Ishikawa (cell line): ENCODE measurements at regions not wholly inside any gene's neighbourhood (a gene's known extent, or its start where the extent isn't known, plus 50 kb on each side); places are given as distances from the start of the nearest gene placed in this dataset.

ENCODE experiments used
- CEBPB ChIP-seq: IDR thresholded peaks from 2 replicates; pipeline ENCODE4 v1.6.1; 2012
- CREB1 ChIP-seq: IDR thresholded peaks from 2 replicates; pipeline ENCODE4 v1.6.1; 2012; ENCODE audit warnings: low read depth
- EGR1 ChIP-seq: IDR thresholded peaks from 2 replicates; pipeline ENCODE4 v1.6.1; 2012
- EP300 ChIP-seq: IDR thresholded peaks from 2 replicates; pipeline ENCODE4 v1.6.1; 2012; ENCODE audit warnings: borderline replicate concordance
- FOXM1 ChIP-seq: IDR thresholded peaks from 2 replicates; pipeline ENCODE4 v1.6.1; 2012; ENCODE audit warnings: low read depth, borderline replicate concordance
- NFIC ChIP-seq: IDR thresholded peaks from 2 replicates; pipeline ENCODE4 v1.6.1; 2012
- RAD21 ChIP-seq: IDR thresholded peaks from 2 replicates; pipeline ENCODE4 v1.6.1; 2012; ENCODE audit warnings: low read depth
- REST ChIP-seq: IDR thresholded peaks from 2 replicates; pipeline ENCODE4 v1.6.1; 2012; ENCODE audit warnings: low read depth, mild to moderate bottlenecking
- TAF1 ChIP-seq: IDR thresholded peaks from 2 replicates; pipeline ENCODE4 v1.6.1; 2012; ENCODE audit warnings: low read depth, mild to moderate bottlenecking
- TCF12 ChIP-seq: IDR thresholded peaks from 2 replicates; pipeline ENCODE4 v1.6.1; 2012; ENCODE audit warnings: low read depth
- TEAD4 ChIP-seq: IDR thresholded peaks from 2 replicates; pipeline ENCODE4 v1.6.1; 2012
- YY1 ChIP-seq: IDR thresholded peaks from 2 replicates; pipeline ENCODE4 v1.6.1; 2012; ENCODE audit warnings: low read depth
- ZBTB7A ChIP-seq: IDR thresholded peaks from 2 replicates; pipeline ENCODE4 v1.6.1; 2012; ENCODE audit warnings: low read depth
- TF ChIP-seq, protein P1 (sequence below): IDR thresholded peaks from 2 replicates; pipeline ENCODE4 v1.6.1; 2012
- TF ChIP-seq, protein P2 (sequence below): IDR thresholded peaks from 2 replicates; pipeline ENCODE4 v1.6.1; 2012

DNA sequence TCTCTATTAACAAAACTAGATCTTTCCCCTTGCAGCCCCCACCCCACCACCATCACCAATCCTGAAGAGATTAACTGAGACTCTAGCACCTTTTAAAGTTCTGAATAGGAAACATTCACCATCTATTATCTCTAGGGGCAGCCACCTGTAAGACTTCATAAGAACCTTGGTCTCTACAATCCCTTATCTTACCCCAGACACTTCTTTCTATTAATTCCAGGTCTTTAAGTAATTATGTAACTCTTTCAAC is 180.2 kb upstream of the FBXL17 start:
- TF ChIP-seq FOXM1, result no peak
- TF ChIP-seq, protein P1, sequence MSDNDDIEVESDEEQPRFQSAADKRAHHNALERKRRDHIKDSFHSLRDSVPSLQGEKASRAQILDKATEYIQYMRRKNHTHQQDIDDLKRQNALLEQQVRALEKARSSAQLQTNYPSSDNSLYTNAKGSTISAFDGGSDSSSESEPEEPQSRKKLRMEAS, result no peak
- TF ChIP-seq EP300, result no peak
- TF ChIP-seq CREB1, result no peak

DNA sequence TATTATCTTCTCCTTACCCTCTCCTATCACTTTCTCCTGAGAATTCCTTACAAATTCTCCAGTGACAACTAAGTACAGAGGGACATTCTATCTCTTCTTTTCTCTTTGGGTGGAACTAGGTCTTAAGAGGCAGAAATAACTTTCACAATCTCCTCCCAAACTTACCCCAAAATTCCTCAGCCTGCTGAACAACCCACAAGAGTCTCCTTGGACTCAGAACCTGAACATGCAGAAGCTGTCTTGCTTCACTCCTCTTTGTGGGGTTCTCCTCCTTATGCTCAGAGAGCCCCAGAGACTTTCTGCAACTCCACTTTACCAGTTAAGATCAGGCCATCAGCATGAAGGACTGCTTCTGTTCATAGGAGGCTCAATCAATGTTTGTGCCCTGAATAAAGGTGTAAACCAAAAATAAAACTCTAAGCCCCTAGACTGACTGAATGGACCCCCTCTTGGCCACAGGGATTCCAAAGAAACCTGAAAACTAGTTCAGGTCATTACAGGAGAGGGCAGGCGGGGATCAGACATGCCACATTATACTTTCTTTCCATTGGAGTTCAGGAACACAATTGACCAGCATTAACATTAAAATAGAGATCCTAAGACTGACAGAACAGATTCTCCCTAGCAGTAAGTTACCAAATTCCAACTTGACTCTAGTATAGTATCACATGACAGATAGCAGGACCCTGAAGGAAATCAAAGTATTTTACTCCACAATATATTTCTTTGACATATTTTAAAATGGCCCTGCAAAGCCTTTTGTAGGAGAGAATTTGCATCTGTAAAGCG is 179.7 kb upstream of the FBXL17 start:
- TF ChIP-seq REST (no peak), TEAD4 (no peak), FOXM1 (no peak)

GRCh38 chr5:108560581-108560980 is 178.7 kb upstream of the FBXL17 start:
- no peak for TF ChIP-seq FOXM1

GRCh38 chr5:108560166-108560565 is 178.3 kb upstream of the FBXL17 start:
- TF ChIP-seq FOXM1, result no peak
- TF ChIP-seq, protein P2, sequence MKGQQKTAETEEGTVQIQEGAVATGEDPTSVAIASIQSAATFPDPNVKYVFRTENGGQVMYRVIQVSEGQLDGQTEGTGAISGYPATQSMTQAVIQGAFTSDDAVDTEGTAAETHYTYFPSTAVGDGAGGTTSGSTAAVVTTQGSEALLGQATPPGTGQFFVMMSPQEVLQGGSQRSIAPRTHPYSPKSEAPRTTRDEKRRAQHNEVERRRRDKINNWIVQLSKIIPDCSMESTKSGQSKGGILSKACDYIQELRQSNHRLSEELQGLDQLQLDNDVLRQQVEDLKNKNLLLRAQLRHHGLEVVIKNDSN, result no peak

GRCh38 chr5:108557686-108558085 is 175.8 kb upstream of the FBXL17 start:
- TF ChIP-seq, protein P1, result no peak
- TF ChIP-seq TAF1 (no peak), FOXM1 (no peak), CEBPB (no peak), YY1 (no peak)

- TF ChIP-seq CREB1 (no peak), FOXM1 (no peak), TCF12 (no peak), TEAD4 (no peak), ZBTB7A (no peak), EGR1 (no peak), TAF1 (no peak), YY1 (no peak)
Observed at GRCh38 chr5:108556441-108557145, 174.7 kb upstream of the FBXL17 start.

DNA sequence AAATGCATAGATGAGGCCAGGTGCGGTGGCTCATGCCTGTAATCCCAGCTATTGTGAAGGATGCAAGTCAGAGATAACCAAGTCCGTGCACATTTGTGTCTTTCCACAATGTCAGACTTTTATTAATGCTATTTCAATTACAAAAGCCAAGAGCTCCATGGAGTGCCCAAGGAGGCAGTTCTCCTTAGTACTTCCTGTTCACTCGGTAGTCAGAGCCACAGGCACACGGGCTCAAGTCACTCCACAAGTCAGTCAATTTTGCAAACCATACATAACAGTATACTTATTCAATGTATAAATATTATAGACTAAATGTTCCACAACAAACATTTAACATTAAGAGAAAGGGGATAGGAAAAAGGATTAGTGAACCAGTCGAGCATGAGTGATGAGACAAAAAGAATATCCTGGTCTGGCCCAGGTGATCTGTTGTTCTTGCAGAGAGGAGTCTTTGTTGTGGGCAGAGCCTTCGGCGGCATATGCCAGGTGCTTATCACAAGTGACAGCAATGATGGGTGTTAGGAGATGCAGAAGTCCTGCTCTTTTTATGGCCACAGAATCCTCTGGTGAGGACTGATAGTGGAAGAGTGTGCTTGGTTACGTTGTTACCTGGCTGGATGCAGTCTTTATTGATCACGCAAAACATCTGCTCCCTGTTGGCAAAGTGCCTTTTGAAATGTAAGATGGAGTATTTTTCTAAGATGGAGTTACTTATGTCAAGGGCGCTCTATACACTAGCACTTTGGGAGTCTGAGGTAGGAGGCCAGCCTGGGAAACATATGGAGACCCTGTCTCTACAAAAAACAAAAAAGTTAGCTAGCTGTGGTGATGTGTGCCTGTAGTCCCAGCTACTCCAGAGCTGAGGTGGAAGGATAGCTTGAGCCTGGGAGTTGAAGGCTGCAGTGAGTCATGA is 167.0 kb upstream of the FBXL17 start:
- TF ChIP-seq TCF12, result no peak
- no peak for TF ChIP-seq YY1
- TF ChIP-seq, protein P2, result no peak
- no peak for TF ChIP-seq FOXM1
- TF ChIP-seq EP300, result no peak

GRCh38 chr5:108546939-108547338 is 165.0 kb upstream of the FBXL17 start:
- TF ChIP-seq TCF12, result no peak
- TF ChIP-seq TEAD4, result no peak
- TF ChIP-seq TAF1, result no peak
- TF ChIP-seq CEBPB, result no peak
- TF ChIP-seq, protein P2, result no peak
- TF ChIP-seq RAD21, result no peak
- no peak for TF ChIP-seq YY1
- TF ChIP-seq EGR1, result no peak
- no peak for TF ChIP-seq REST
- TF ChIP-seq CREB1, result no peak
- no peak for TF ChIP-seq EP300
- no peak for TF ChIP-seq ZBTB7A
- no peak for TF ChIP-seq FOXM1
- no peak for TF ChIP-seq NFIC
